C4-2B (cell line): ENCODE measurements at regions not wholly inside any gene's neighbourhood (a gene's known extent, or its start where the extent isn't known, plus 50 kb on each side); places are given as distances from the start of the nearest gene placed in this dataset.

Experiments used
- ZFX ChIP-seq: fragments of 450-650 bp; IDR thresholded peaks from 2 replicates; pipeline ENCODE4 v1.6.1; 2017
- TF ChIP-seq, protein P1 (sequence below): fragments of 450-650 bp; conservative IDR thresholded peaks from 2 replicates; pipeline ENCODE4 v1.5.1; 2017; ENCODE audit warnings: mild to moderate bottlenecking

DNA sequence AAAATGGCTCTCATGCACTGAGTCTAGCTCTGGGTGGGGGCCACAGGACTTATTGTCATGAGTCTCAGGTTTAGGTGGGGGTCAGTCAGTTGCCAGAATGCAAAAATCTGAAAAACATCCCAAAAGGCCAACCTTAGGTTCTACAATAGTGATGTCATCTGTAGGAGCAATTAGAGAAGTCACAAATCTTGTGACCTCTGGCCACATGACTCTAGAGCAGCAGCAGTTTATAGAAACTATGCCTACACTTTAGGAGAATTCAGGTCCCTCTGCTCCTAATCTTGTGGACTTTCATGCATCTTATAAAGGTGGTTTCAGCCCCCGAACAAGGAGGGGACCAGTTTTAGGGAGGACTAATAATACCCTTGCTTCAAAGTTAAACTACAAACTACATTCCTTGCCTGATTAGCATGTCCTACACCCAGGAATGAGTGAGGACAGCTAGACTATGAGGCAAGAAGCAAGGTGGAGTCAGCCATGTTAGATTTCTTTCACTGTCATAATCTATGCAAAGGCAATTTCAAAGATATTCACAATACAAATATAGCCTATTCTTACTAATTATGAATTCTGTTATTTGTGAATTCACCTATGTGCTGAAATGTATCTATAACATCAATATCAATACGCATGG, 123.5 kb upstream of the ADCY1 start:
- TF ChIP-seq, protein P1, sequence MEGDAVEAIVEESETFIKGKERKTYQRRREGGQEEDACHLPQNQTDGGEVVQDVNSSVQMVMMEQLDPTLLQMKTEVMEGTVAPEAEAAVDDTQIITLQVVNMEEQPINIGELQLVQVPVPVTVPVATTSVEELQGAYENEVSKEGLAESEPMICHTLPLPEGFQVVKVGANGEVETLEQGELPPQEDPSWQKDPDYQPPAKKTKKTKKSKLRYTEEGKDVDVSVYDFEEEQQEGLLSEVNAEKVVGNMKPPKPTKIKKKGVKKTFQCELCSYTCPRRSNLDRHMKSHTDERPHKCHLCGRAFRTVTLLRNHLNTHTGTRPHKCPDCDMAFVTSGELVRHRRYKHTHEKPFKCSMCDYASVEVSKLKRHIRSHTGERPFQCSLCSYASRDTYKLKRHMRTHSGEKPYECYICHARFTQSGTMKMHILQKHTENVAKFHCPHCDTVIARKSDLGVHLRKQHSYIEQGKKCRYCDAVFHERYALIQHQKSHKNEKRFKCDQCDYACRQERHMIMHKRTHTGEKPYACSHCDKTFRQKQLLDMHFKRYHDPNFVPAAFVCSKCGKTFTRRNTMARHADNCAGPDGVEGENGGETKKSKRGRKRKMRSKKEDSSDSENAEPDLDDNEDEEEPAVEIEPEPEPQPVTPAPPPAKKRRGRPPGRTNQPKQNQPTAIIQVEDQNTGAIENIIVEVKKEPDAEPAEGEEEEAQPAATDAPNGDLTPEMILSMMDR = no peak
- TF ChIP-seq ZFX = no peak
